Amniotic stem cell (primary cell): ENCODE measurements at regions not wholly inside any gene's neighbourhood (a gene's known extent, or its start where the extent isn't known, plus 50 kb on each side); places are given as distances from the start of the nearest gene placed in this dataset.
"Not testable (repeated sequence)": the region's sequence is repeated elsewhere in the genome, so short reads cannot be mapped to it uniquely, and the experiment has no call there.

ENCODE experiments used
- DNase-seq: peaks from one replicate; lab custom pipeline; 2025; lab: John Stamatoyannopoulos, UW

GRCh38 chr4:184281231-184282139 lies 63.8 kb upstream of the ENPP6 start:
- no peak for DNase-seq

DNA sequence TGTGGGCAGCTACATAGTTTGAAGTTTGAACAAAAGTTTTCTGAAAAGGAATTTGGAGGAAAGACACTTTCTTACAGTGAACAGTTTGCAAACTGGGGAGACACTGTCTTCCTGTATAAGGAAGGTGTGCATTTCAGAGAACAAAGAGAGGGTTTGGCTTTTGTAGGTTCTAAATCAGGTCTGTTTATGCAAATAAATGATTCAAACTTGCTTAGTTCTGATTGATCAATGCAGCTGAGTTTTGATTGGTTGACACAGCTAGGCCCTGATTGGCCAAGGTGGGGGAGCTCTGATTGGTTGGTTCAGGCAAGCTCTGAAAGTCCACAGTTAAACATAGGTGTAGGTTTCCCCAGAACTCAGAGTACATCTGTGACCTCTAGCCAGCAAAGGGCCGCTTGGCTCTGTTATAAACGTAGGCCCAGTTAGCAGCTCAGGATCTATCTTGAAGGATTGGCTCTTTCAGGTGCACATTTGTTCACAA lies 63.0 kb upstream of the ENPP6 start:
- DNase-seq, result no peak

DNA sequence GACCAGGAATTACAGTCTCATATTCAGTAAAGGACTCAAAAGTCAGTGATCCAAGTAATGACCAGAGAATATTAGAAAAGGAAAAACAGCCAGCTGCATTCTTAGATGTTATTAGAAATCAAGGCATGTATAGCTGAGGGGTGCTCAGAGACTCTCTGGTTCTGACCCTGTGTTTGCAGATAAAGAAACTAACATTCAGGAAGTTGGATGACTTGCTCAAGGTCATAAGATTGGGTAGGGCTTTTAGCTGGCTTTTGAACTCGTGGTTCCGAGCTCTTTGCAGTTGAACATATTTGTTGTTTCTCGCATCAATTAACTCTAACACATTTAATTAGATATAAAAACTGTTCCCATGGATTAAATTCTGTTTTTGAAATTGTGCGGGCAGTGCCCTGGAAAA lies 62.5 kb upstream of the ENPP6 start:
- DNase-seq, result no peak

GRCh38 chr4:184279496-184280061 lies 61.9 kb upstream of the ENPP6 start:
- no peak for DNase-seq

- not testable (repeated sequence) for DNase-seq
Observed at GRCh38 chr4:184277769-184278168, 60.1 kb upstream of the ENPP6 start.

- not testable (repeated sequence) for DNase-seq
Observed at GRCh38 chr4:184277010-184277409, 59.3 kb upstream of the ENPP6 start.

- DNase-seq, result not testable (repeated sequence)
Observed at GRCh38 chr4:184276346-184276745, 58.7 kb upstream of the ENPP6 start.

- DNase-seq, result no peak
Observed at GRCh38 chr4:184275766-184276165, 58.1 kb upstream of the ENPP6 start.

- DNase-seq, result no peak
Observed at GRCh38 chr4:184274286-184274951, 56.7 kb upstream of the ENPP6 start.

DNA sequence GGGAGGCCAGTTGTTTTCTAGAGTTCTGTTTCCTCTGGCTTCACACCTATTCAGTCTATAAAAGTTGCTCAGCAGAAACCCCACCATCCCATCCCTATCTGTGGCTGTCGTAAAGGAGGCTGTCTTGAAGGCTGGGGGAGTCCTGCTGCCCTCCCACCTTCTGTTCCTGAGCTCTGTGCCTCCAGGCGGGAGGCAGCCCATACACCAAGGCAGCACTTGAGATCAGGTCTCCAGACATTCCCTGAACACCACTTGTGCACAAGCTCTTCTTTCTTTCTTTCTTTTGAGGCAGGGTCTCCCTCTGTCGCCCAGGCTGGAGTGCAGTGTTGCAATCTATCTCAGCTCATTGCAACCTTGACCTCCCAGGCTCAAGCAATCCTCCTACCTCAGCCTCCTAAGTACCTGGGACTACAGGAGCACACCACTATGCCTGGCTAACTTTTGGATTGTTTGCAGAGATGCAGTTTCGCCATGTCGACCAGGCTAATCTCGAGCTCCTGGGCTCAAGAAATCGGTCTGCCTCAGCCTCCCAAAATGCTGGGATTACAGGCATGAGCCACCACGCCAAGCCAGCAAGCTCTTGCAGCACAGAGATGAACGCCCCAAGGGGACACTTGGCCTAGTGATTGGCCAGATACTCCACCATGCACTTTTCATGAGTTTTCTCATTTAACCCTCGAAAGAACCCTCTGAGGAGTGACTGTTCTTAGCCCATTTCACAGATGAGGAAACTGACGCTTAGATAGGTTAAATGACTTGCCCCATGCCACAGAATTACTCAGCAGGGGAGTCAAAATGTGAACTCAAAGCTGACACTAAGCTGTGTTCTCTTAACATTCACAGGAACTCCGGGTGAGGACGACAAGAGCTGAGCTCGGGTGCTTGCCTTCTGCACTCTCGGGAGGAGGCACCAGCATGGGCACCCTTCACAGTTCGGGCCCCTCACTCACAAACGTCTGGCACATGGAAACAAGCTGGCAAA lies 55.8 kb upstream of the ENPP6 start:
- DNase-seq, result no peak

- no peak for DNase-seq
Observed at GRCh38 chr4:184270808-184271413, 53.2 kb upstream of the ENPP6 start.

- DNase-seq, result no peak
Observed at GRCh38 chr4:184269879-184270430, 52.3 kb upstream of the ENPP6 start.

GRCh38 chr4:184268584-184269160 lies 51.0 kb upstream of the ENPP6 start:
- no peak for DNase-seq

- DNase-seq, result peak; percentile 48
Observed at GRCh38 chr4:184267673-184268583, 50.3 kb upstream of the ENPP6 start.
